GM18505 (cell line): ENCODE measurements at regions not wholly inside any gene's neighbourhood (a gene's known extent, or its start where the extent isn't known, plus 50 kb on each side); places are given as distances from the start of the nearest gene placed in this dataset.
"Not testable (repeated sequence)": the region's sequence is repeated elsewhere in the genome, so short reads cannot be mapped to it uniquely, and the experiment has no call there.

Experiments
- ATAC-seq: cut with Tn5 transposase; IDR thresholded peaks from one replicate; pipeline ENCODE4 v1.9.1; 2021; ENCODE audit not compliant: unreplicated experiment
- POLR2A ChIP-seq: IDR thresholded peaks from 4 replicates; pipeline ENCODE4 v1.6.1; 2011; ENCODE audit warnings: borderline replicate concordance; ENCODE audit not compliant: insufficient read depth, insufficient read length; ENCODE audit errors: extremely low read depth

- no peak for TF ChIP-seq POLR2A
- no peak for ATAC-seq
Measured at GRCh38 chr6:85077098-85077497, 312.7 kb upstream of the TBX18 start.

GRCh38 chr6:85071845-85072244 is 307.4 kb upstream of the TBX18 start:
- ATAC-seq: not testable (repeated sequence)

- no peak for TF ChIP-seq POLR2A
- no peak for ATAC-seq
Measured at GRCh38 chr6:85069577-85069976, 305.2 kb upstream of the TBX18 start.

GRCh38 chr6:85068221-85068620 is 303.8 kb upstream of the TBX18 start:
- ATAC-seq: no peak
- TF ChIP-seq POLR2A: no peak

- no peak for TF ChIP-seq POLR2A
- no peak for ATAC-seq
Measured at GRCh38 chr6:85066266-85066665, 301.9 kb upstream of the TBX18 start.

- no peak for ATAC-seq
- TF ChIP-seq POLR2A: no peak
Measured at GRCh38 chr6:85065831-85066230, 301.4 kb upstream of the TBX18 start.

- TF ChIP-seq POLR2A: no peak
- no peak for ATAC-seq
Measured at GRCh38 chr6:85063611-85064010, 299.2 kb upstream of the TBX18 start.

- no peak for ATAC-seq
- no peak for TF ChIP-seq POLR2A
Measured at GRCh38 chr6:85062884-85063283, 298.5 kb upstream of the TBX18 start.

- ATAC-seq: no peak
- TF ChIP-seq POLR2A: no peak
Measured at GRCh38 chr6:85058806-85059205, 294.4 kb upstream of the TBX18 start.

- ATAC-seq: no peak
- no peak for TF ChIP-seq POLR2A
Measured at GRCh38 chr6:85050149-85050548, 285.8 kb upstream of the TBX18 start.

- no peak for ATAC-seq
- TF ChIP-seq POLR2A: no peak
Measured at GRCh38 chr6:85049282-85049681, 284.9 kb upstream of the TBX18 start.

- no peak for ATAC-seq
Measured at GRCh38 chr6:85047818-85048217, 283.4 kb upstream of the TBX18 start.

GRCh38 chr6:85045767-85046166 is 281.4 kb upstream of the TBX18 start:
- ATAC-seq: not testable (repeated sequence)

More at GRCh38 chr6:85047818-85048217, 283.4 kb upstream of the TBX18 start:
- TF ChIP-seq POLR2A: no peak

GRCh38 chr6:85044361-85044760 is 280.0 kb upstream of the TBX18 start:
- ATAC-seq: no peak
- TF ChIP-seq POLR2A: no peak

GRCh38 chr6:85041376-85041775 is 277.0 kb upstream of the TBX18 start:
- no peak for TF ChIP-seq POLR2A
- peak; percentile 90 for ATAC-seq
